HG03457 (cell line): ENCODE measurements at regions not wholly inside any gene's neighbourhood (a gene's known extent, or its start where the extent isn't known, plus 50 kb on each side); places are given as distances from the start of the nearest gene placed in this dataset.

Experiments used
- ATAC-seq: cut with Tn5 transposase; IDR thresholded peaks from one replicate; pipeline ENCODE4 v1.9.1; 2021; ENCODE audit warnings: moderate number of reproducible peaks; ENCODE audit not compliant: unreplicated experiment

DNA sequence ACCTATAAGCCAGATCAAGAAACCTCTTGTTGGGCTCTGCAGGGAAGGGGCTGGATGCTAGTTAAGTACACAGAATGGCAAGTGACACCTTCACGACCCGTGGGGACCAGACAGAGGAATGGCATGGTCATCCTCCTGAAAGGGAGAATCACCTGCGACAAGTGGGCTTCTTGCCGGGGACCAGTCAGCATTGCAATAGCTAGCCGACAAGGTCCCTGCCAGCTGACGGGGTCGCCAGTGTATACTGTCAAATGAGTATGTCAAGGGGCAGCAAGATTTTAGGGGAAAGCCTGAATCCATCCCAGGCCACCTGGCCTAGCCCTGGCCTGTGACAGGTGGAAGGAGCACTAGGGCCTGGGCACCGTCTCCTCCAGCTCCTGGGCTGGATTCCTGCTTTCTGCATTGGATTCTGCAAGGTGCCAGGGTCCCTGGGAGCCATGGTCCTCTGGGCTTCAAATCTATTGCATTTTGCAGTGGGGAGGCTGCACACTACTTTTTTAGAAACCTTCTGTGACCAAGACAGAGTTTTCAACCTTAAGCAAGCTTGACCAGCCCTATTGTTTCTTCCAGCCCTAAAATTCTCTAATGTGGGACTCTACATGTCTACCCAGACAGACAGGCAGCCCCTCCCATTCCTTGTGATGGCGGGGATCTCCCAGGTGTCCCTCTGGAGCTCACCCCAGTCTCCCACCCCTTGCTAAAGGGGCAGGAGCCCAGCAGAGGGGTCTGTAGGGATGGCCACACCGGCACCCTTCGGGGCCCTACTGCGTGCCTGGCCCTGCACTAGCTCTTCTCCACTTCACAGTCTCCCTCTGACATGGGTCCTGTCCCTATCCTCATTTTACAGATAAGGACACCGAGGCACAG lies 178.5 kb downstream of the GLI2 start:
- ATAC-seq, result no peak

DNA sequence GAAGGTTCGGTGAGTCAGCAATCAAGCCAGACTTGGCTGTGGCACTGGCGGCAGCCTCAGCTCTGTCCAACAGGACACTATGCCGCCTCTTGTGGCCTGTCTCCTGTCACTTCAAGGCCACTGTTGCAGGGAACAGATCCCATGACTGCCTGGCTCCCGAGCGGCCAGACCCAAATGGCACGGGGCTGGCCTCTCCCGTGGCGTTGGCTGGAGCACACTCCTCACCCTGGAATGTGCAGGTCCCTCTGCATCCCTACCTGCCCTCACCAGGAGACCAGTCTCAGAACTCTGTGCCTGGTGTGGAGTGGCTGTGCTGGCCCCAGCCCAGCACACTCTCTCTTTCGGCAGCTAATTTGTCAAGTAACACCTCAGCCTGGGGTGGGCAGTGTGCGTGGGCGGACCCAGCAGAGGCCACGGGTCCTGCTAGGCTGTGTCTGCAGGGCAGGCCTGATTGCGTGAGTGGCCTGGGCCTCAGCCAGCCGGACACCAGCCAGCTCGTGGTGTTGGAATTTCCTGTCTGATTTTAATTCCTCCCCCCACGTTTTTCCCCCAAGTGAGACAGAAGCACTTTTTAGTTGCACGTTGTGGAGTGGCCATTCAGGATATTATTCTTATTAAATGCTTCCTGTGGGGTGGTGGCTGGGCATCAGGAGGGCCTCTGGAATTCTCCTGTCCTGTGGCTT lies 179.3 kb downstream of the GLI2 start:
- ATAC-seq, result no peak

DNA sequence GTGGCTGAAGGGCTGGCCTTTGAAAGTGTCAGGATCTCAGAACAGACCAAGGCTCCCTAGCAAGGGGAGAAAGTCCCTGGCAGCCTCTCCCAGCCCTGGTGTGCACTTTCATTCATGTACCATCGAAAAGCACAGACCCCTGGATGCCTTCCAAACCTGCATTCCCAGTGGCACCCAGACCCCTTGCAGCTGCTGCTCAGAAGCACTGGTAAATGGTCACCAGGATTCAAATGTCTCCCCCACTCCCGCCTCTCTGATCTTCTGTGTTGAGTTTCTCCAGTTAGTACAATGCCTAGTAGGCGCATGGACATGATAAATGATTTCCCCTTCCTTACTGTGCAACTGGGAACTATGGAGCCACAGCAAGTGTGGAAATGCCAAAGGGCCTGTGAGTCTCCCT lies 180.0 kb downstream of the GLI2 start:
- ATAC-seq, result no peak

DNA sequence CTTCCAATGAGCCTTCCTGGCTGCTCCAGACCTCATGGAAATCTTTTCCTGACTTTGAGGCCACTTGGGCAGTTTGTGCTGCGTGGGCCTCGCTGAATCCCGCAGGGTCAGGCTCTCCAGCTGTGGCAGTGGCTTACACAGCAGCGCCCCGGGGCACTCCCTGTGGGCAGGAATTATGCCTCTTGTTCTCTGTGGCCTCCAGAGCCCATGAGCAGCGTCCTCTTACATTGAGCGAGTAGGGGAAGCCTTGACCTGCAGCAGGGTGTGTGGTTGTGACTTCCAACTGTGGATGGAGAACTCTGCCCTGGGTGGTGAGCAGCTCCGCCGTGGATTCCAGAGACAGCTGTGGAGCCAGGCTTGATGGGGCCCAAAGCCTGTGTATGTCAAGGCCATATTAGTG lies 180.8 kb downstream of the GLI2 start:
- ATAC-seq, result no peak

DNA sequence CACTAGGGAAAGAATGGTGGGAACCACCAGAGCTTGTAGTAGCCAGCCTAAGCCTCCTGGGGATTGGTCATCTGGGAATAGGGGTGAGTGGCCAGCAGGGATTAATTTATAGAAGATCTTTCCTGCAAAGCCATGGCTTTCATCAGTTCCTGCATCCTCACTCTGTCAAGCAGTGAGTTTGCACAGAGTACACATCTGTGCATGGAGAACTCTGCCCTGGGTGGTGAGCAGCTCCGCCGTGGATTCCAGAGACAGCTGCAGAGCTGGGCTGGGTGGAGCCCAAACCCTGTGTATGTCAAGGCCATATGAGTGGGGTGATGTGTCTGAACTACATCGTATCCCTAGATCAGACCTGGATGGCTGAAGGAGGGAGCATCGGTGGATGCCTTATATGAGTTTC lies 182.2 kb downstream of the GLI2 start:
- no peak for ATAC-seq

DNA sequence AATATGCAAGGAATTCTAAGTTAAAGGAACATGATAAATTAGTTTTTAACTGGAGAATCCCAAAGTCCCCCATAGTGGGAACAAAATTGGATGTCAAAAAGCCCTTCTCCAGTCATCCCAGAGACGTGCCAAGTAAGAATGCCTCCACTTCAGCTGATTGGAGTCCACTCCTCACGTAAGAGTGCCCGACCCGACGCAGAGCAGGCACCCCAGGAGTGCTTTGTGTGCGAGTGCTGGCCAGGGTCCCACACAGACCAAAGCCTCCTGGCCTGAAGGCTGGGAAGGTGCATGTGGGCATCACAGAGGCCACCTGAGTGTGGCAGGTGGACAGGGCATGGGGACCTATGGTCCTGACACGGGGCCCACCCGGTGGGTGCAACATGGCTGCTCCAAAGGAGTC lies 183.5 kb downstream of the GLI2 start:
- no peak for ATAC-seq

DNA sequence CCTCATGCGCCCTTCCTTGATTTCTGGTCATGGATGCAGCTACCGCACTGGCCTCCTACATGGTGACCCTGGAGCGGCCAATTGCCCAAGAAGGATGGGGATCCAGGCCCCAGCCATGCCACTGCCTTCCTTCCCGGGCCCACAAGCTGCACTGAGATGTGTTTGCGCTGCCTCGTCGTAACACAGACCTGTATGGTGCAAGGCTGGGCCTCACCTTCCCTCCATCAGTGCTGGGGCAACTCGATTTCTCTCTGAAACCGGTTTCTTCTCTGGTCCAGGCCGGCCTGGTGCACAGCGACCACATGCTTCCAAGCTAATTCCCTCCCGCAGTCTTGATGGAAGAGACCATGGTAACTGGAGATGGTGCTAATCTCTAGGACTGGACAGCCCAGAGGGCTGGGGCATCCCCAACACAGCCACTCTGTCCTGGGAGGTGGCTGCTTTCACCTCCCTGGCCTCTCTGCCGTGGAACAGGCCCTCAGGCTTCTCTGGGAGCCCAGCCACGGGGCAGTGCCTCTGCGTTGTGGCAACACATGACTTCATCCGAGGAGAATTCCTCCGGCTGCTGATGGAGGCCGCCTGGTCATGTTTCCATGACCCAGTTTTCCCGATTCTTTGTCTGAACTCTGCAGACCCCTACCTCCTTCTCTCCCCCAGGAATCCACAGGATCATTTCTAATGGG lies 184.2 kb downstream of the GLI2 start:
- no peak for ATAC-seq

DNA sequence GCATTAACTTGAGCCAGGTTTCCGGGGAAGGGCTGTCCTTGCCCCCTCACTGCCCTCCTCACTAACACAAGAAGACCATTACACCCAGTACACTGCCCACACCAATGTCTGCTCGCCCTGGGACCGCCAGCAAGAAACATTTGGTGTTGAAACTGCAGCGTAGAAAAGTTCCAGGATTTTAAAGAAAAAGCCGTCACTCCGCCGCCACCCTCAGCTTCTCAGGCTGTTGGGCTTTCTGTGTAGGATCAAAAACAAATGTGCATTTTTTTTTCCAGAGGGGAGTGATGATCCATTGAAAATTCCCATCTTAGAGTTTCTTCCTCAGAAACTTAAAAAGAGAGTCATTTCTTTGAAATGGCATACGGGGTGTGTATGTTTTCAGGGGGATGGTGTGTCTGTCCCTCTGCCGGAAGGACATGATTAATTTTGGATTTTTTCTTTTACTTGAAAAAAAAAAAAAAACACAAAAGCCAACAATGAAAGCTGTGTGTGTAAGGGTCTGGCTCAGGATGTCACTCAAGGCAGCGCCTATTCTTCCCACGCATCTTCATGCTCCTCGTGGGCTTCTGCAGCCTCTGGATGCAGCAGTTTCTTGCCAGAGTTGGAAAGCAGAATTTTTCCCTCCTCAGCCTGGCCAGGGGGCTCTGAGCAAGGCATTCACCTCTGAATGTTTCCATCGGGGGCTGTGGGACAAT lies 184.9 kb downstream of the GLI2 start:
- ATAC-seq, result no peak

DNA sequence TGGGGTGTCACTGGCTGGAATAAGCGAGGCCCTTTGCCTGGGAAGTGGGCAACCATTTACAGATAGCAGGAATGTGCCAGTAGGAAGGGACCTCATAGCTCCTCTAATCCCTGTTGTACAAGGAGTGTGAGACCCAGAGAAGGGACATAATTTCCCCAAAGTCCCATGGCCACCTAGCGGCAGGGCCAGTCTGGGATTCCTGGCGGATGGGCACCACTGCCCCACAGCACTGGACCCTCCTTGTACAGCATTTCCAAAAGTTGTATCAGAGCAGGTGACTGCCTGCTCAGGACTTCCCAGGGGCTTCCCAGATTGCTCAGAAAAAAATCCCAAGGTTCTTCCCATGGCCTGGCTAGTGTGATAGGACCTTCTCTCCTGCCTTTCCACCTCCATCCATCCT lies 185.8 kb downstream of the GLI2 start:
- no peak for ATAC-seq

DNA sequence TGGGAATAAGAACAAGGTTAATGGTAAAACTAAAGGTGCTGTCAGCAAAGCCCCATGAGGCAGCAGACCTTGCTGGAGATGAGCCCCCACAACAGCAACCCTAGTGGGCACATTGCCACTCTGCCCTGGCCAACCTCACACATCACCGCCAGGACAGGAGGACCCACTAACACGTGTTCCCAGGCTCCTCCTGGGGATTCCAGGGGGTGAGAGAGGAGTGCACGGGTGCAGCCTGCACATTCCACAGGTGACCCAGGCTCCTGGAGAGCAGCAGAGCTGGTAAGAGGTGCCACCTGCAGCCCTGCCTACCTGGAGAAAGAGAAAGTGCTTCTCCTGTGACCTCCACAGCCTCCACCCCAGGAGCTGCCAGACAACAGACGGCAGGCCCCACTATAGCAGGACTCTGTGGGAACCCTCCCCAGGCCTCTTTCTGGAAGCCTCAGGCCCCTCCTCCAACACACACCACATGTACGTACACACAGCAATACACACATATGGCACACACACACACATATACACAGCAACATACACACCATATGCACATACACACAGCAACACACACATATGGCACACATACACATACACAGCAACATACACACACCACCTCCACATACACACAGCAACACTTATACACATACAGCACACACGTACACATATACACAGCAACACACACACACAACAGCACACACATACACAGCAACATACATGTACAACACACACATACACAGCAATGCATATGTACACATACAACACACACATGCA lies 187.1 kb downstream of the GLI2 start:
- no peak for ATAC-seq

DNA sequence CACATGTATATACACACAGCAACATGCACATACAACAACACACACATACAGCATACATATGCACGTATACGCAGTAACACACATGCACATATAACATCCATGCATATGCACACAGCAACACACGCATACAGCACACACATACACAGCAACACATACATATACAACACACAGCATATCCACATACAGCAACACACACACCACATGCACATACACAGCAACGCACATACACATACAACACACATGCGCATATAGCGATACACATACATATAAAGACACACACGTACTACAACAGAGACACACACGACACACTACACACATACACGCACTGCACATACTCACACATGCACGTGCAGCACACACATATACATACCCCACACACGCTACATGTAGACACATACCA lies 187.8 kb downstream of the GLI2 start:
- ATAC-seq, result no peak

DNA sequence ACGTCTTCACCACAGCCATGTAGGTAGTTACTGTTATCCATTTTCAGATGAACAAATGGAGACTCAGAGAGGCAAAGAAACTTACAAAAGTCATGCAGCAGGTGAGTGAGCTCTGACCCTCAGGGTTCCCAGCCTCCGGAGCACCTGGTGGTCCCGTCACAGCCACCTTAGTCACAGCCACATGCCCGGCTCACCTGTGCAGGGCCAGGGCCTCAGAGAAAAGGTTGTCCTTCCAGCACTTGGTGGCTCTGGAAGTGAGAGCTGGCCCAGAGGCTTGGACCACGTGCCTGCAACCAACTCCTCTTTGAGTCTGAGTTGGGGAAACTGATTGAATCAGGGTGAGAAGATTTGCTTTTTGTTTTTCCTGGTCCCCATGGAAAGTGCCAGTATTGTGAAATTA lies 189.3 kb downstream of the GLI2 start:
- no peak for ATAC-seq

DNA sequence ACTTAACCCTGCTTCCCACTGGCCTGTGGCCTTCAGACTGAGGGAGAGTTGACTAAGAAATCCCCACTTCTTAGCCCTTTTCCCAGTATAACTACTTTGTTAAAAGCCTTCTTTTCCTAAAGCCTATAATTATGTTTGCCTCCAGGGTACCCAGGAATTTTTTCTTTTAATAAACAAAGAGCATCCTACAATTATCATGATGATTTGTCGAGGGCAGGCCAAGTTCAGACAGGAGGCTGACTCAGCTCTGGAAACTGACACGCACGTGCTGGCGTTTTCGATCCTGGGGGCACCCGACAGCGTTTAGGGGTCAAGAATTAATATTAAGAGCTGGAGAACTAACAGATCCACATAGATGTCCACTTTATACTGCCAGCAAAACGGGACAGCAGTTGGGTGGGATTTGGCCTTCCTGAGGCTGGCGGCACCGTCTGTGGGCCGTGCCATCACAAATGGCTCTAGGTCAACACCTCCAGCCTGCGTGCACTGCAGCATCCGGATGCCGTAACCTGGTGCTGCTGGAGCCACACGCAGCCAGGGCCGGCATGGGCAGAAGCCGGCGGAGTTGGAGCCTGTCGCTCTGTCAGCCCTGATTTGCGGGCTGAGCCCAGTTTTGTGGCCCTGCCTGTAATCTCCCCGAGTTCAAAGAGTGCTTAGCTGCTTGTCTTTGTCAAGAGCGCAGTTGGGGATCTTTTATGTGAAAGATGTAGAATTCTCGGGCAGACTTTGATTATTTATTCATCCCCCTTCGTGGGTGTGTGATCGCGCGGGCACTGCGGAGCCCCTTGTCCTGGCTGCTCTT lies 191.0 kb downstream of the GLI2 start:
- ATAC-seq, result no peak

DNA sequence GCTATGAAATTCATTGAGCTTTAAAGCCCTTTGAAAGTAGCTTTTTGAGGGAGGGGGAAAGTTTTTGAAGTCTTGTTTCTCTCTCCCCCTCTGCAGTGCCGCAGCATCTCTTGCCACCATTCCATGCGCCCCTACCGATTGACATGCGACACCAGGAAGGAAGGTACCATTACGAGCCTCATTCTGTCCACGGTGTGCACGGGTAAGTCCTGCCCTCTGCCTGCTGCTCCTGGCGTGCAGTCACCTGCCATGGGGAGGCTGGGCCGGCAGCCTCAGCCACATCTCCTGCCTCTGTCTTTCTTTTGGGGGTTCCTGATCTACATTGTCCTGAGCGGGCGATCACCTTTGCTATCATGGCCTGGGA lies 191.6 kb downstream of the GLI2 start:
- no peak for ATAC-seq

DNA sequence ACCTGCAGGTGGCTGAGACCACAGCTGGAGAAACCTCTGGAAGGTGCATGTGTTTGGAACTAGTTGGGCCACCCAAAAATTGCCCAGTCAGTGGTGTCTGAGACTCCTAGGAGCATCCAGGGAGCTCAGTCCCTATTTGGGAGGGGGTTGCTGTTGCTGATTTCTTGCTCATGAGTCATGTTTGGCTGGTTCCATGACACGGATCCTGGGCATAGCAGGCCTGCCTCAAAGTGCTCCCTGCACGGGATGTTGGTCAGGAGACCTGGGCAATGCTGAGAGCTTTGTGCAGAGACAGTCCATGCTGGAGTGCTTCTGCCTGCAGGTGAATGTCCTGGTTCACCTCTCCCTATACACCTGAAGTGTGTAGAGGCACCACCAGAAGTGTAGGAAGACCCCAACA lies 194.2 kb downstream of the GLI2 start:
- ATAC-seq, result no peak

DNA sequence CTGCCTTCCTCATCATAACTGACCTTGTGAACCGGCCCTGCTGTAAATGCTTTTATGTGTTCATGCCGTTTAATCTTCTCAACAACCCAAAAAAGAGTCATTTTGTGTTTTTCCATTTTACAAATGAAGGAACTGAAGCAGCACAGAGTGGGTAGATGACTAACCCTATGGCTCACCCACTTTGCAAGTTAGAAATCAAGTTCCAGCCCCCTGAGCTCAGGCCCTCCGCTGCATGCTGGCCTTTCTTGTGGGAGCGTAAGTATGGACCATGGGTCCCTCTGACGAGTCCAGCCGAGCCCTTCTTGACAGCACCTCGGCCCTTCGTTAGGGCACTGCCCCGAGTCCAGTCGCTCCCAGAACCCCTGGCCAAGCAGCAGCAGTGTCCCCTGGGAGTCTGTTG lies 194.6 kb downstream of the GLI2 start:
- ATAC-seq, result no peak

DNA sequence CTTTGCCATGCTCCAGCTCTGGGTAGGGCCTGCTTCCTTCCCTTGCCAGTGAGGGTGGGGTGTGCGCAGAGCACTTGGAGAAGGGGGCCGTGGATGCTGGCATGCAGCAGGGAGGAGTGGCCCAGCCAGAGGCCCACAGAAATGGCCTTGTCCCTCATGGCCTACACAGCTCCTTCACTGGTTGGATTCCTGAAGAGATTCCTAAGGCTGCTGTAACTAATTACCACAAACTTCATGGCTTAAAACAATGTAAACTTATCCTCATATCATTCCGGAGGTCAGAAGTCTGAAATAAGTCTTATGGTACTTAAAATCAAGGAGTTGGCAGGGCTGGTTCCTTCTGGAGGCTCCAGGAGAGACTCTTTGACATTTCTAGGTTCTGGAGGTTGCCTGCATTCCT lies 195.2 kb downstream of the GLI2 start:
- ATAC-seq, result no peak

DNA sequence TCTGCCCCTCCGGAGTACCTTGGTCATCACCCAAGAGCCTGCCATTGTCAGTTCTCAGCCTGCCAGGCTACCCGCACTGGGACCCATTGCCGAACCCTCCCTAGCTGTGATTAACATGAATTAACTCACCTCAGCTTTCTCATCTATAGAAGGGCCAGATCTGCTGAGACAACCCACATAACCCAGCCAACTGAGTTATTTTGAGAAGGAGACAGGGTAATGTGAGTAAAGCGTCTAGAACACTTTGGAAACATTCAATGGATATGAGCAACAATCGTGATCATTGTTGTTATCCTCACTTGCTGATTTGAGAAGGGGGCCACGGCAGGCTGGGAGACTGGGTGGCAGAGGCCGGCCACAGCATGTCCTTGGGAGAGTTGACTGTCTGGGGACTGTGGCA lies 196.8 kb downstream of the GLI2 start:
- no peak for ATAC-seq

DNA sequence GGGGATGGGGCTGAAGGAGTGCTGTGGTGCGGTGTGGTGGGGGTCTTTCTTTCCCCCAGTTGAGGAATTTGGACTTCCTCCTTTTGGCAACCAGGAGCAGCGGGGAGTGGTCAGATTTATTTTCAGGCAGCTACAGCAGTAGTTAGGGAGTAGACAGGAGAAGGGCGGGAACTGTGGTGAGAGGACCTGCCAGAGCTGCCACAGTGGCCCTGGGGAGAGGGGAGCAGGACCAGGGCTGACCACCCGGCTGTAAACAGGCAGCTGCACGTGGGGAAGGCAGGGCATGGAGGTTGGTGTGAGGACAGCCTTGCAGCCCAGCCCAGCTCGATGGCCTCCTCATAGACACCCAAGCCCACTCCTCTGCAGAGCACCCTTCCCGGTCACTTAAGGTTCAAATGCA lies 197.2 kb downstream of the GLI2 start:
- no peak for ATAC-seq
